ENCODE measurements at regions not wholly inside any gene's neighbourhood (a gene's known extent, or its start where the extent isn't known, plus 50 kb on each side); places are given as distances from the start of the nearest gene placed in this dataset.

GRCh38 chr11:25658916-25659315 lies 673.0 kb upstream of the ANO3 start:
- Histone ChIP-seq H3K4me1 (ENCODE audit: control insufficient read depth, insufficient read depth, low read length) (no peaks in the 10 kb centered on the region), H3K9me3 (ENCODE audit: control insufficient read depth, insufficient read depth, low read depth, low read length) (no peaks in the 10 kb centered on the region), H3K4me3 (ENCODE audit: low read depth in 2 of 2, low read length in 2 of 2) (no peak overlapping the region), H3K27me3 (ENCODE audit: control insufficient read depth, insufficient read depth, low read length) (no peaks in the 10 kb centered on the region), H3K36me3 (ENCODE audit: control insufficient read depth, insufficient read depth, low read length) (no peaks in the 10 kb centered on the region), H3K27ac (ENCODE audit: low read length) (no peak overlapping the region)
- ChIA-PET CTCF (no interaction called here), POLR2A (no interaction called here)
- intact Hi-C loops (cut with micrococcal nuclease; ENCODE audit: unreplicated experiment) (no loop called here), in situ Hi-C loops (cut with HindIII; ENCODE audit: low pct_unique_long_range_greater_than_20kb, low sequenced_read_pairs) (no loop called here)
- ATAC-seq (no peak), DNase-seq (ENCODE audit: low read depth, low spot score) (no peak)
- TF ChIP-seq SIN3A (IDR thresholded peaks at IDR 0.05; ENCODE audit: borderline replicate concordance, insufficient read depth, low read depth, low read length) (no peak), CTCF (IDR thresholded peaks at IDR 0.05) (no peak), POLR2AphosphoS5 (IDR thresholded peaks at IDR 0.05; ENCODE audit: low read depth, low read length) (no peak), TCF7L2 (IDR thresholded peaks at IDR 0.05; ENCODE audit: low read depth, low read length) (no peak), REST (IDR thresholded peaks at IDR 0.05; ENCODE audit: insufficient read depth in 1 of 2, low read depth in 2 of 2, low read length in 1 of 2) (no peak)
- BruUV-seq (replicated peaks): no TSS peak

GRCh38 chr11:25659706-25660105 lies 672.2 kb upstream of the ANO3 start:
- no peak overlapping the region for H3K4me3 ChIP-seq (ENCODE audit: low read depth in 2 of 2, low read length in 2 of 2)
- H3K9me3 ChIP-seq (ENCODE audit: control insufficient read depth, insufficient read depth, low read depth, low read length): no peaks in the 10 kb centered on the region
- H3K27ac ChIP-seq (ENCODE audit: low read length): no peak overlapping the region
- no peak for DNase-seq (ENCODE audit: low read depth, low spot score)
- in situ Hi-C loops (cut with HindIII; ENCODE audit: low pct_unique_long_range_greater_than_20kb, low sequenced_read_pairs) (no loop called here), intact Hi-C loops (cut with micrococcal nuclease; ENCODE audit: unreplicated experiment) (no loop called here)
- H3K36me3 ChIP-seq (ENCODE audit: control insufficient read depth, insufficient read depth, low read length): no peaks in the 10 kb centered on the region
- H3K27me3 ChIP-seq (ENCODE audit: control insufficient read depth, insufficient read depth, low read length): no peaks in the 10 kb centered on the region
- POLR2A ChIA-PET: no interaction called here
- CTCF ChIA-PET: no interaction called here
- TF ChIP-seq REST (IDR thresholded peaks at IDR 0.05; ENCODE audit: insufficient read depth in 1 of 2, low read depth in 2 of 2, low read length in 1 of 2): no peak
- TF ChIP-seq POLR2AphosphoS5 (IDR thresholded peaks at IDR 0.05; ENCODE audit: low read depth, low read length): no peak
- no peak for TF ChIP-seq SIN3A (IDR thresholded peaks at IDR 0.05; ENCODE audit: borderline replicate concordance, insufficient read depth, low read depth, low read length)
- no peak for TF ChIP-seq CTCF (IDR thresholded peaks at IDR 0.05)
- TF ChIP-seq TCF7L2 (IDR thresholded peaks at IDR 0.05; ENCODE audit: low read depth, low read length): no peak
- ATAC-seq: no peak
- BruUV-seq (replicated peaks): no TSS peak
- no peaks in the 10 kb centered on the region for H3K4me1 ChIP-seq (ENCODE audit: control insufficient read depth, insufficient read depth, low read length)
